Natural killer cell (primary cell): ENCODE measurements at regions not wholly inside any gene's neighbourhood (a gene's known extent, or its start where the extent isn't known, plus 50 kb on each side); places are given as distances from the start of the nearest gene placed in this dataset.

ENCODE experiments used
- ATAC-seq, 3 donors: fragments of 150-1000 bp in 2 of 3; fragments of 200-7000 bp in 1 of 3; cut with Tn5 transposase; 1 replicate in 1 of 3; 2 replicates in 2 of 3; pipeline ENCODE4 v1.10.0; 2021; ENCODE audit warnings: mild to moderate bottlenecking in 2 of 3, moderate library complexity in 2 of 3
- DNase-seq, 2 donors: peaks; one replicate each; pipeline versions ENCODE4 v3.0.0 to v3.0.0-alpha.2; 2013 to 2021; ENCODE audit warnings: mixed read lengths in 1 of 2
- H3K27ac ChIP-seq: one replicate; pipeline ENCODE4 v1.5.1; 2013; ENCODE audit warnings: mild to moderate bottlenecking, low read length
- H3K27me3 ChIP-seq: one replicate; pipeline ENCODE4 v1.6.1; 2013; ENCODE audit warnings: low read length; ENCODE audit not compliant: control insufficient read depth, insufficient read depth
- H3K36me3 ChIP-seq: one replicate; pipeline ENCODE4 v1.6.1; 2013; ENCODE audit warnings: low read length; ENCODE audit not compliant: control insufficient read depth, insufficient read depth
- H3K4me1 ChIP-seq: one replicate; pipeline ENCODE4 v1.6.1; 2013; ENCODE audit warnings: low read length; ENCODE audit not compliant: control insufficient read depth, insufficient read depth
- H3K4me3 ChIP-seq: one replicate; pipeline ENCODE4 v1.5.1; 2013; ENCODE audit warnings: low read length
- H3K9me3 ChIP-seq: one replicate; pipeline ENCODE4 v1.6.1; 2013; ENCODE audit warnings: low read length; ENCODE audit not compliant: control insufficient read depth, insufficient read depth
- H3K27ac Mint-ChIP-seq, 2 donors: one replicate each; pipeline ENCODE4 v1.8.0; 2022; ENCODE audit warnings: mild to moderate bottlenecking in 2 of 2, mixed read lengths in 2 of 2, moderate library complexity in 1 of 2
- H3K27me3 Mint-ChIP-seq, 2 donors: one replicate each; pipeline ENCODE4 v1.8.0; 2022; ENCODE audit warnings: low read depth in 2 of 2, mixed read lengths in 2 of 2
- H3K36me3 Mint-ChIP-seq: one replicate; pipeline ENCODE4 v1.8.0; 2022; ENCODE audit warnings: mixed read lengths
- H3K4me1 Mint-ChIP-seq, 2 donors: one replicate each; pipeline ENCODE4 v1.8.0; 2022; ENCODE audit warnings: mixed read lengths in 2 of 2
- H3K4me3 Mint-ChIP-seq: one replicate; pipeline ENCODE4 v1.8.0; 2022; ENCODE audit warnings: mild to moderate bottlenecking, moderate library complexity, mixed read lengths
- H3K9me3 Mint-ChIP-seq, 2 donors: one replicate each; pipeline ENCODE4 v1.8.0; 2022; ENCODE audit warnings: mixed read lengths in 2 of 2
- WGBS: methylation state at CpG from one replicate; pipeline ENCODE4 v1.1.7; 2013; ENCODE audit warnings: missing lambda C conversion rate; ENCODE audit not compliant: insufficient coverage; 5-methylcytosine and 5-hydroxymethylcytosine counted together
- intact Hi-C: fragments of 100-400 bp; cut with micrococcal nuclease; formaldehyde crosslinking; loops from one replicate; pipeline ENCODE4 v1.14.2; 2022
- TF ChIP-seq, protein P1 (sequence below): fragments of 200-600 bp; IDR thresholded peaks from one replicate; pipeline ENCODE4 v1.8.0; 2022; ENCODE audit warnings: antibody characterized with exemption

DNA sequence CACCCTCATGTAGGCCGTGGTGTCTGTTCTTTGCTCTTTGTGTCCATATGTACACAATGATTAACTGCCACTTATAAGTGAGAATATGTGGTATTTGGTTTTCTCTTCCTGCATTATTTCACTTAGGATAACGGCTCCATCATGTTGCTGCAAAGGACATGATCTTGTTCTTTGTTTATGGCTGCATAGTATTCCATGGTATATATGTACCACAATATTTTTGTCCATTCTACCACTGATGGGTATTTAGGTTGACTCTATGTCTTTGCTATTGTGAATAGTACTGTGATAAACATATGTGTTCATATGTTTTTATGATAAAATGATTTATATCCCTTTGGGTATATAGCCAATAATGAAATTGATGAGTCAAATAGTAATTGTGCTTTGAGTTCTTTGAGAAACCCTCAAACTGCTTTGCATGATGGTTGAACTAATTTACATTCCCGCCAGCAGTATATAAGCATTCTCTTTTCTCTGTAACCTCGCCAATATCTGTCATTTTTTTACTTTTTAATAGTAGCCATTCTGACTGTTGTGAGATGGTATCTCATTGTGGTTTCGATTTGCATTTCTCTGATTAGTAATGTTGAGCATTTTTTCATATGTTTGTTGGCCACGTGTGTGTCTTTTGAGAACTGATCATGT, 174.4 kb upstream of the NT5E start:
- H3K27me3 Mint-ChIP-seq = no peaks in the 10 kb centered on the region
- 73% methylated on average over 3 of the region's 6 CpGs for WGBS
- no peaks in the 10 kb centered on the region for H3K9me3 ChIP-seq
- TF ChIP-seq, protein P1, sequence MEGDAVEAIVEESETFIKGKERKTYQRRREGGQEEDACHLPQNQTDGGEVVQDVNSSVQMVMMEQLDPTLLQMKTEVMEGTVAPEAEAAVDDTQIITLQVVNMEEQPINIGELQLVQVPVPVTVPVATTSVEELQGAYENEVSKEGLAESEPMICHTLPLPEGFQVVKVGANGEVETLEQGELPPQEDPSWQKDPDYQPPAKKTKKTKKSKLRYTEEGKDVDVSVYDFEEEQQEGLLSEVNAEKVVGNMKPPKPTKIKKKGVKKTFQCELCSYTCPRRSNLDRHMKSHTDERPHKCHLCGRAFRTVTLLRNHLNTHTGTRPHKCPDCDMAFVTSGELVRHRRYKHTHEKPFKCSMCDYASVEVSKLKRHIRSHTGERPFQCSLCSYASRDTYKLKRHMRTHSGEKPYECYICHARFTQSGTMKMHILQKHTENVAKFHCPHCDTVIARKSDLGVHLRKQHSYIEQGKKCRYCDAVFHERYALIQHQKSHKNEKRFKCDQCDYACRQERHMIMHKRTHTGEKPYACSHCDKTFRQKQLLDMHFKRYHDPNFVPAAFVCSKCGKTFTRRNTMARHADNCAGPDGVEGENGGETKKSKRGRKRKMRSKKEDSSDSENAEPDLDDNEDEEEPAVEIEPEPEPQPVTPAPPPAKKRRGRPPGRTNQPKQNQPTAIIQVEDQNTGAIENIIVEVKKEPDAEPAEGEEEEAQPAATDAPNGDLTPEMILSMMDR = no peak
- H3K27ac Mint-ChIP-seq = no peak overlapping the region
- H3K9me3 Mint-ChIP-seq = peaks cover 5 to 9% of the 10 kb centered on the region in 2 donors
- no peak for ATAC-seq
- H3K36me3 Mint-ChIP-seq = no peaks in the 10 kb centered on the region
- DNase-seq = no peak
- intact Hi-C loops = no loop called here
- no peak overlapping the region for H3K27ac ChIP-seq
- no peaks in the 10 kb centered on the region for H3K36me3 ChIP-seq
- H3K4me3 ChIP-seq = no peak overlapping the region
- no peaks in the 10 kb centered on the region for H3K27me3 ChIP-seq
- H3K4me1 Mint-ChIP-seq = no peaks in the 10 kb centered on the region
- no peak overlapping the region for H3K4me3 Mint-ChIP-seq
- H3K4me1 ChIP-seq = no peaks in the 10 kb centered on the region

DNA sequence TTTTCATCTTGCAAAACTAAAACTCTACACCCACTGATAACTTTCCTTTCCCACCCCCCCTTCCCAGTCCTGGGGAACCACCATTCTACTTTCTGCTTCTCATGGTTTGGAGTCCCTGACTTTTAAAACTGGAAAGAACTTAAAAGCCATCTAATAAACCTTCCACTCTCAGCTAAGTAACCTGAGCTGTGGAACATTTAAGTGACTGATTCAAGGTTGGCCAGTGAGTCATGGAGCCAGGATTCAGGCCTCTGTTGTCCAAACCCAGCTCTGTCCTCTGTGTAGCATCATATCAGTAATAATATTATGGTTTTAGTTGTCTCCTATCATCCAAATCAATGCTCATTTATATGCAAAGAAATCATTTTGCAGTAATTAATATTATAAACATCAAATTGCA, 176.0 kb upstream of the NT5E start:
- no peaks in the 10 kb centered on the region for H3K27me3 ChIP-seq
- TF ChIP-seq, protein P1 = no peak
- H3K27ac Mint-ChIP-seq = no peak overlapping the region
- H3K4me3 ChIP-seq = no peak overlapping the region
- no peaks in the 10 kb centered on the region for H3K4me1 ChIP-seq
- H3K9me3 ChIP-seq = no peaks in the 10 kb centered on the region
- intact Hi-C loops = no loop called here
- ATAC-seq (no peak), DNase-seq (no peak)
- H3K27me3 Mint-ChIP-seq = no peaks in the 10 kb centered on the region
- H3K4me1 Mint-ChIP-seq = no peaks in the 10 kb centered on the region
- no peak overlapping the region for H3K4me3 Mint-ChIP-seq
- no peaks in the 10 kb centered on the region for H3K36me3 ChIP-seq
- no peak overlapping the region for H3K27ac ChIP-seq
- H3K36me3 Mint-ChIP-seq = no peaks in the 10 kb centered on the region
- H3K9me3 Mint-ChIP-seq = peaks cover 5 to 11% of the 10 kb centered on the region in 2 donors

DNA sequence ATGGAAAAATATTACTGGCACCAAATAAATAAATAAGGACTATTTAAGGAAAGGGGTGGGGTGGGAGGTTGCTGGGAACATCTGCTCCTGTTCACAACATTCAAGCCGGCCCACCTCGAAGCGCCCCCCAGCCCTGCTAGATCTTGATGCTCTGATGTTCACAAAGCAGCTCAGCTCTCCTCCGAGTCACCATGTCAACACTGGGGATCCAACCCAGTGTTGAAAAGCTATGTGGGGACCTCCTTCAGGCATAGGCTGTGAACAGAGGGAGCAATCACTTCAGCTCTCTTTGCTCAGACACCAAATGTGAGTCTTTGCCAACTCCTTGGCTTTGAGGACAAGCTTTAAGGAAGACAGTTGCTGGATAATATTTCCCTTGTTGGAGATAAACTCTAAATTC, 176.8 kb upstream of the NT5E start:
- Histone ChIP-seq H3K9me3 (peaks cover 2% of the 10 kb centered on the region), H3K4me3 (no peak overlapping the region), H3K36me3 (no peaks in the 10 kb centered on the region), H3K27ac (no peak overlapping the region), H3K4me1 (no peaks in the 10 kb centered on the region), H3K27me3 (no peaks in the 10 kb centered on the region)
- WGBS = 86% methylated on average over 4 of the region's 4 CpGs
- intact Hi-C loops = no loop called here
- H3K36me3 Mint-ChIP-seq = no peaks in the 10 kb centered on the region
- ATAC-seq (no peak), DNase-seq (no peak)
- H3K27me3 Mint-ChIP-seq = no peaks in the 10 kb centered on the region
- H3K4me3 Mint-ChIP-seq = no peak overlapping the region
- TF ChIP-seq, protein P1 = no peak
- H3K27ac Mint-ChIP-seq = no peak overlapping the region
- no peaks in the 10 kb centered on the region for H3K4me1 Mint-ChIP-seq
- H3K9me3 Mint-ChIP-seq = peaks cover 5 to 11% of the 10 kb centered on the region in 2 donors

DNA sequence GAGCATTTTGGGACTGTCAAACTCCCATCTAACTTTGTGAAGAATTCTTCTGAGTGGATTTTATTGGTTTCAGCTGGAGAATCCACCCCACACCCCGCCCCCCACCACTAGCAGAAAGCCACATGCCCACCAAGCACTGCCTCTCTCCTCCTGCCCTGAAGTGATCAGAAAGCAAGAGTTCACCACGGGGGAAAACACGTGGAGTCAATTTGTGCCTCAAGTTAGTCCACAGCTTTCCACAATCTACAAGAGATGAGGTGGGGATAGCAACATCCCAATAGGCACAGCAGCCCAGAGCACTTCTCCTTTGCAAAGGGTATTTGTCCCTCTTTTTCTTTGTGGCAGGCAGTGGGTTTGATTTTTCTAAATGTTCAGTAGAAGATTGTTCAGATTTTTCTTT, 177.3 kb upstream of the NT5E start:
- Mint-ChIP-seq H3K27me3 (no peaks in the 10 kb centered on the region), H3K9me3 (peaks cover 5 to 11% of the 10 kb centered on the region in 2 donors), H3K4me3 (no peak overlapping the region), H3K27ac (no peak overlapping the region), H3K36me3 (no peaks in the 10 kb centered on the region), H3K4me1 (no peaks in the 10 kb centered on the region)
- no peaks in the 10 kb centered on the region for H3K4me1 ChIP-seq
- no peak overlapping the region for H3K27ac ChIP-seq
- TF ChIP-seq, protein P1 = no peak
- no peaks in the 10 kb centered on the region for H3K36me3 ChIP-seq
- ATAC-seq (no peak), DNase-seq (no peak)
- no peaks in the 10 kb centered on the region for H3K27me3 ChIP-seq
- H3K9me3 ChIP-seq = peaks cover 3% of the 10 kb centered on the region
- WGBS = 70% methylated on average over 3 of the region's 3 CpGs
- intact Hi-C loops = no loop called here
- H3K4me3 ChIP-seq = no peak overlapping the region
